ENCODE measurements at regions not wholly inside any gene's neighbourhood (a gene's known extent, or its start where the extent isn't known, plus 50 kb on each side); places are given as distances from the start of the nearest gene placed in this dataset.

- no peak for DNase-seq
- H3K27ac ChIP-seq = no peak overlapping the region
- H3K36me3 ChIP-seq = no peaks in the 10 kb centered on the region
- no peaks in the 10 kb centered on the region for H3K9me3 ChIP-seq
- 28 to 41% methylated on average over 4 of the region's 4 CpGs for WGBS, 2 donors
- no peaks in the 10 kb centered on the region for H3K27me3 ChIP-seq
- no peak overlapping the region for H3K4me3 ChIP-seq
- intact Hi-C loops (cut with DNase I) = no loop called here
- no peaks in the 10 kb centered on the region for H3K4me1 ChIP-seq
- TF ChIP-seq, protein P1, sequence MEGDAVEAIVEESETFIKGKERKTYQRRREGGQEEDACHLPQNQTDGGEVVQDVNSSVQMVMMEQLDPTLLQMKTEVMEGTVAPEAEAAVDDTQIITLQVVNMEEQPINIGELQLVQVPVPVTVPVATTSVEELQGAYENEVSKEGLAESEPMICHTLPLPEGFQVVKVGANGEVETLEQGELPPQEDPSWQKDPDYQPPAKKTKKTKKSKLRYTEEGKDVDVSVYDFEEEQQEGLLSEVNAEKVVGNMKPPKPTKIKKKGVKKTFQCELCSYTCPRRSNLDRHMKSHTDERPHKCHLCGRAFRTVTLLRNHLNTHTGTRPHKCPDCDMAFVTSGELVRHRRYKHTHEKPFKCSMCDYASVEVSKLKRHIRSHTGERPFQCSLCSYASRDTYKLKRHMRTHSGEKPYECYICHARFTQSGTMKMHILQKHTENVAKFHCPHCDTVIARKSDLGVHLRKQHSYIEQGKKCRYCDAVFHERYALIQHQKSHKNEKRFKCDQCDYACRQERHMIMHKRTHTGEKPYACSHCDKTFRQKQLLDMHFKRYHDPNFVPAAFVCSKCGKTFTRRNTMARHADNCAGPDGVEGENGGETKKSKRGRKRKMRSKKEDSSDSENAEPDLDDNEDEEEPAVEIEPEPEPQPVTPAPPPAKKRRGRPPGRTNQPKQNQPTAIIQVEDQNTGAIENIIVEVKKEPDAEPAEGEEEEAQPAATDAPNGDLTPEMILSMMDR (IDR thresholded peaks at IDR 0.05) = no peak
- TF ChIP-seq POLR2A (IDR thresholded peaks at IDR 0.05) = no peak
Observed at GRCh38 chr3:73292220-73292619, 230.8 kb downstream of the EBLN2 start.

DNA sequence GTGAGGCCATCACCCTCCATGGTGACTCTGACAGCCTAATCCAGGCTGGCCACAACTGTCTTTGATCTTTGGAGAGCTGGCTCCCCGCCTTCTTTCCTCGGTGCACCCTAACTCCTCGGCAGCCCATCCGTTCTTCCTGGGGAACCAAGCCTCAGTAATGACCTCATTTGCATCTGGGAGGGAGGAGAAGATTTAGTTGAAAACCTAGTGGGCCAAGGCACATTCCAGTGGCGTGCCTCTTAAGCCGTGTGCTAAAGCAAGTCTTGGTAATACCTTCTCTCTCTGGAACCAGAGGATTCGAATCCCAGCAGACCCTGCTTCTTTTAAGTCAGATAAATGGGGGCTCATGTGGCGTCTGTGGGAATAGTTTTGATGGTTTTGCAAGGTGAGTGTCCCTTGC lies 233.1 kb downstream of the EBLN2 start:
- Histone ChIP-seq H3K27ac (no peak overlapping the region), H3K4me3 (no peak overlapping the region), H3K36me3 (no peaks in the 10 kb centered on the region), H3K4me1 (no peaks in the 10 kb centered on the region), H3K27me3 (no peaks in the 10 kb centered on the region), H3K9me3 (no peaks in the 10 kb centered on the region)
- 55 to 79% methylated on average over 2 to 8 of the region's 8 CpGs for WGBS, 2 donors
- DNase-seq = no peak
- TF ChIP-seq, protein P1 (IDR thresholded peaks at IDR 0.05) = no peak
- TF ChIP-seq POLR2A (IDR thresholded peaks at IDR 0.05) = no peak
- intact Hi-C loops (cut with DNase I) = no loop called here

DNA sequence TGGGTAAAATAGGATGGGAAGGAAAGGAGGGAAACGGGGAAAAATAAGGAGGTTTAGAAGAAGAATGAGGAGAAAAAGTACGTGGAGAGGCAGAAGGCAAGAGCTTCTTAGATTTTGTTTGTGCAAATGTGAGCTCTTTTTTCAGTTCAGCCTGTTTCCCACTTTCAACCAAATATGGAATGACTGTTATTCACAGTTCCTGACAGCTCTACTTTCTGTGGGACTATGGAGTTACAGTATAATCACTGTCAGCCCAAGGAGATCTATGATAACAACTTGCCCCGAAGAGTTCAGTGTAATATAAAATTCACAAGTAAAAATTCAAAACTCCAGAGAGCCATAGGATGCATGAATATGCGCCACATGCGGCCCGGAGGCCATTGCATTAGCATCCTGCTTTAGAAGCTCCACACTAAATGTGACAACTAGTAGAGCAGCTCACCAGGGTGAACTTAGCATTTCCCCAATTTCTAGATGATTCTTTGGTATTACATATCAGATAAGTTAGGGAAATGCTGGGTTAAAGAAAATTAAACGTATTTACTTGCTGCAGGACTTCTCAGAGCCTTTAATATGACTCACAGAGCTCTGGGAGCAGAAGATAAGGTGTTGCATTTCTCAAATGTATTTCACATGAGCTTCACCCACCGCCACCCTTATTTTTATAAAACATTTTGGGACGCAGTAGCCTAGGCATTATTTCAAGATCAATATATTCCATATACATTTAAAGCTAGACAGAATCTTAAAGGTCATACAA lies 234.6 kb downstream of the EBLN2 start:
- Histone ChIP-seq H3K36me3 (no peaks in the 10 kb centered on the region), H3K4me1 (no peaks in the 10 kb centered on the region), H3K27ac (no peak overlapping the region), H3K27me3 (no peaks in the 10 kb centered on the region), H3K9me3 (no peaks in the 10 kb centered on the region), H3K4me3 (no peak overlapping the region)
- no peak for DNase-seq
- 81 to 85% methylated on average over 9 of the region's 9 CpGs for WGBS, 2 donors
- TF ChIP-seq POLR2A (IDR thresholded peaks at IDR 0.05) = no peak
- intact Hi-C loops (cut with DNase I) = no loop called here

GRCh38 chr3:73296859-73297258 lies 235.4 kb downstream of the EBLN2 start:
- Histone ChIP-seq H3K4me3 (no peak overlapping the region), H3K27ac (no peak overlapping the region), H3K4me1 (no peaks in the 10 kb centered on the region), H3K27me3 (no peaks in the 10 kb centered on the region), H3K36me3 (no peaks in the 10 kb centered on the region), H3K9me3 (no peaks in the 10 kb centered on the region)
- no peak for TF ChIP-seq POLR2A (IDR thresholded peaks at IDR 0.05)
- TF ChIP-seq, protein P1 (IDR thresholded peaks at IDR 0.05) = no peak
- intact Hi-C loops (cut with DNase I) = no loop called here
- 70 to 87% methylated on average over 4 to 5 of the region's 5 CpGs for WGBS, 2 donors
- DNase-seq = no peak

GRCh38 chr3:73298243-73299183 lies 237.1 kb downstream of the EBLN2 start:
- no peak for TF ChIP-seq POLR2A (IDR thresholded peaks at IDR 0.05)
- TF ChIP-seq, protein P1 (IDR thresholded peaks at IDR 0.05) = no peak
- Histone ChIP-seq H3K4me1 (no peaks in the 10 kb centered on the region), H3K36me3 (no peaks in the 10 kb centered on the region), H3K4me3 (no peak overlapping the region), H3K9me3 (no peaks in the 10 kb centered on the region), H3K27ac (no peak overlapping the region), H3K27me3 (peaks cover 0 to 6% (median 0%) of the 10 kb centered on the region in 4 donors)
- intact Hi-C loops (cut with DNase I) = no loop called here
- no peak for DNase-seq
- 56 to 62% methylated on average over 11 of the region's 11 CpGs for WGBS, 2 donors
